HCT116 (cell line): ENCODE measurements at regions not wholly inside any gene's neighbourhood (a gene's known extent, or its start where the extent isn't known, plus 50 kb on each side); places are given as distances from the start of the nearest gene placed in this dataset.

ENCODE experiments used
- CTCF ChIP-seq, 3 experiments: fragments of 200-600 bp in 1 of 3; sonication (generic) in 1 of 3; IDR thresholded peaks in 2 of 3; conservative IDR thresholded peaks in 1 of 3; 2 replicates each; pipeline ENCODE4 v1.5.1; 2012 to 2017; ENCODE audit warnings: low read depth in 2 of 3, low read length in 2 of 3, antibody characterized with exemption in 1 of 3, borderline replicate concordance in 1 of 3, control low read depth in 1 of 3, mild to moderate bottlenecking in 1 of 3, mixed read lengths in 1 of 3, mixed run types in 1 of 3, moderate library complexity in 1 of 3; ENCODE audit not compliant: insufficient read depth in 1 of 3
- EGR1 ChIP-seq: IDR thresholded peaks from 2 replicates; pipeline ENCODE4 v1.6.1; 2012; ENCODE audit warnings: low read depth
- EZH2 ChIP-seq: fragments of 200-600 bp; sonication (generic); IDR thresholded peaks from 2 replicates; pipeline ENCODE4 v1.6.1; 2017; ENCODE audit warnings: antibody characterized with exemption, mixed run types
- POLR2A ChIP-seq: IDR thresholded peaks from 2 replicates; pipeline ENCODE4 v1.7.0; 2011; ENCODE audit warnings: borderline replicate concordance; ENCODE audit not compliant: insufficient read depth, insufficient read length; ENCODE audit errors: extremely low read depth
- POLR2AphosphoS5 ChIP-seq: IDR thresholded peaks from 2 replicates; pipeline ENCODE4 v1.6.1; 2011; ENCODE audit warnings: mild to moderate bottlenecking, low read depth, low read length, moderate library complexity
- SRF ChIP-seq: IDR thresholded peaks from 2 replicates; pipeline ENCODE4 v1.6.1; 2012; ENCODE audit warnings: low read depth
- YY1 ChIP-seq: IDR thresholded peaks from 2 replicates; pipeline ENCODE4 v1.6.1; 2011; ENCODE audit warnings: low read length, low read depth, moderate library complexity, mild to moderate bottlenecking; ENCODE audit not compliant: insufficient replicate concordance; ENCODE audit errors: extremely low read depth
- ZNF274 ChIP-seq: fragments of 200-500 bp; sonication (Bioruptor generic); IDR thresholded peaks from 2 replicates; pipeline ENCODE4 v1.6.1; 2014; ENCODE audit warnings: mild to moderate bottlenecking, low read depth, low read length, inconsistent platforms

- TF ChIP-seq EZH2 (no peak), EGR1 (no peak), CTCF (IDR thresholded peaks at IDR 0.05 in 2 of 3, conservative IDR thresholded peaks at IDR 0.05 in 1 of 3; ENCODE audit: borderline replicate concordance in 1 of 3, insufficient read depth in 1 of 3, low read depth in 2 of 3, low read length in 2 of 3) (no peak), SRF (no peak), ZNF274 (no peak), POLR2A (no peak), YY1 (no peak), POLR2AphosphoS5 (no peak)
Observed at GRCh38 chr6:168873278-168874190, 380.1 kb downstream of the THBS2 start.
